DMS153 treated with DMSO at 0.1 percent for 48 hours (cell line): ENCODE measurements at regions not wholly inside any gene's neighbourhood (a gene's known extent, or its start where the extent isn't known, plus 50 kb on each side); places are given as distances from the start of the nearest gene placed in this dataset.

ENCODE experiments used
- DNase-seq: peaks from one replicate; lab custom pipeline; 2025; ENCODE audit not compliant: unreplicated experiment; lab: John Stamatoyannopoulos, UW

GRCh38 chr20:40244286-40244685 is 444.8 kb downstream of the MAFB start:
- no peak for DNase-seq

DNA sequence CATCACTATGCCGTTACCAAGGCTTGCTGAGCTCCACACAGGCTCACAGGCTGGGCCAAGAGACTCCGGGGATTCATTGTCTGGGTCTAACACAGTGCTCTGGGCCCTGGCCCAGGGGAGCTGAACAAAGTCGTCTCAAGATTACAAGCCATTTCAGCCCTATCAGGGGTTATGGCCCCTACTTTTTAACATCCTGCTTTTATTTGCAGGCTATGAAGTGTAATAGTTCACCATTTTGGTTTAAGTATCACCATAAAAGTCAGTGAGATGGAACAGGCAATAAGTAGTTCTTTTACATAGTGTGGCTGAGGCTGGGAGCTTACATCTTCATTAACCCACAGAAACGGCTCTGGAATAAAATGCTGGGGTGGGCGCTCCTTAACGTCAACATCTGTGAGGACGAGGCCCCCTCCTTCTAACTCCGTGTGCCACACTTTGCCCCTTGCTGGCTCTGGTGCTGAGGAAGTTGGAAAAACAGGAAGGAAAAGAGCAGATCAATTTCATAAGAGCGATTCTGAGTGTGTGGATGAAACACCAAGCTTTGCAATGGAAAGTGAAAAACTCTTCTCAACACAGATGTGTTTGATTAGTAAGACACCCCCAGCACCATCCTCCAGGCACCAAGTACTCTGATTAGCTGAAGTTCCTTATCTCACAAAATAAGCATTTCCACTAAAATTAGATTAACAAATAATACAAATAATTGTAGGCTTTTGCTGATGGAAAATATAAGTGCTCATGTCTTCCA is 447.3 kb downstream of the MAFB start:
- DNase-seq = no peak

DNA sequence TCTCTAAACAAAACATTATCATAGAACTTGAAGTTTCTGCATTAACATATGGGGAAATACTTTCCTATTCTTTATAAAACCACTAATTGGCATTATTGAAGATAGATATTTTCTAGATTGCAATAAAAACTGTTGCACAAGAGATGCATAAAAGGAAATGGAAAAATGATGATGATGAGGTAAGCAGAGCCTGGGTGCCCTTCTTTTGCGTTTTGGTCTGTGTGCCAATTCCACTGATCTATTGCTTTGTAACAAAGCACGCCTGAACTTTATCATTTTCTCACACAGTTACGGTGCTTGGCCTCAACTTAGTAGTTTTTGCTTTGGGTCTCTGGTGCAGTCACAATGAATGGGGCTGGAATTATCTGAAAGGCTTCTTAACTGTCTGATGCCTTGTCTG is 450.5 kb downstream of the MAFB start:
- DNase-seq = no peak

GRCh38 chr20:40234593-40234992 is 454.4 kb downstream of the MAFB start:
- no peak for DNase-seq

- DNase-seq = no peak
These were observed 455.6 kb downstream of the MAFB start for GRCh38 chr20:40233406-40233805.

DNA sequence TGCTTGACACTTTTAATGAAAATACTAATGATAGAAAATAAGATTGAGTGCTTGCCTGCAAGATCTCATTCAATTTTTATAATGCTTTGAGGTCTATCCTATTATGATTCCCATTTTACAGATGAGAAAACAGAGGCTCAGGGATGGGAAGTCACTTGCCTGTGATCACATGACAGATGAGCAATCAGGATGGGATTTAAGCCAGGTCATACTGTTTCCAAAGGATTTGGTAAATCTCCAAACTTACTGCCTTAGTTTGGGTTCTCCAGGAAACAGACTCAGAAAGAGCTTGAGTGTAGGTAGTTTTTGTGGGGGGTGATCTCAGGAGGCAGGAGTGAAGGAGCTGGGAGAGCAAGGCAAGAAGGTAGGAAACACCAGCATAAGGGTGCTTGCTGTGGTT is 456.3 kb downstream of the MAFB start:
- DNase-seq = no peak

GRCh38 chr20:40232273-40232672 is 456.8 kb downstream of the MAFB start:
- DNase-seq = no peak

DNA sequence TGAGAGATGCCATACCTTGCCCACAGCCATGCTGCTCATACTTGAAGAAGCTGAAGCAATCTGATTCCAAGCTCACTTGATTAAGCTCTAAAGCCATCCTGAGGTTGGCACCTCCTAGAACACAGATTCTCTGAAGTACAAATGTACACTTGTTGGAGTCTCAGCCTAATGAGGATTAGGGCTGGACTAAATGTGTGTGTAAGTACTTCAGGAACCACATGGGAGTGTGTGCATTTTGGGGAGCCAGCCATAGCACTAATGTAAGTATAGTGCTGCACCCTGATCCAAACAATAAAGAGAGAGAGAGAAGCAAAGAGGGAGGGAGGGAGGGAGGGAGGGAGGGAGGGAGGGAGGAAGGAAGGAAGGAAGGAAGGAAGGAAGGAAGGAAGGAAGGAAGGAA is 458.6 kb downstream of the MAFB start:
- no peak for DNase-seq

DNA sequence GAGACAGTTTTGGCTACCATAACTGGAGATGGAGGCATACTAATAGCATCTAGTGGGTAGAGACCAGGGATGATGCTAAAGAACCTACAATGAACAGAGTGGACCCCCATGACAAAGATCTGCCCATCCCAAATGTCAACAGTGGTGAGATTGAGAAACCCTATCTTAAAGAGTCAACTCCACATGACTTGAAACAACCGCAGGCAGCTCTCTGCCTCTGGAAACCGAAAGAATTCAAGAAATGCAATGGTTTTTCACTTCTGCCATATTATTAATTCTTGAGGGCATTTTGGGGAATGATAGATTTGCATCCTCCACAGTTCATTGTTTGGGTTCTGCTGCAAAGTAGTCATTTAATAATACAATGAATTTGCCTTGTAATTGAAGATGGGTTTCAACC is 463.4 kb downstream of the MAFB start:
- DNase-seq = no peak

DNA sequence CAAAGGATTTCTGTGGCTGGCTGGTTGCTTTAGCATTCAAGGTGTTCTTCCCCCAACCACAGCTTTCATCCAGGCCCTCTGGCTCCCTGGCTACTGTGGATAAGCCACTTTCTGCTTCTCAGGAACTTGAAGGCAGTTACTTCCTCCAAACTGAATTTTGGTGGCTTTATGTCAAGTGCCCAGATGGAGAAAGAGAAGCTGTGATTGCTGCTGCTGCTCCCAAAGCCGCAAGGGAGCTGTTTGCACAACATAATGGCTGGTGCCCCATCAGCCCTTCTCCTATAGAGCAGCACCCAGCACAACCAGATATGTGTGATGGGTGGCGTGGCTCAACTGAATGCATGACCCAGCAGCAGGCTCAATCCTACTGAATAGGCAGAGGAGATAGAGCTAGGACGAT is 465.2 kb downstream of the MAFB start:
- DNase-seq = no peak

DNA sequence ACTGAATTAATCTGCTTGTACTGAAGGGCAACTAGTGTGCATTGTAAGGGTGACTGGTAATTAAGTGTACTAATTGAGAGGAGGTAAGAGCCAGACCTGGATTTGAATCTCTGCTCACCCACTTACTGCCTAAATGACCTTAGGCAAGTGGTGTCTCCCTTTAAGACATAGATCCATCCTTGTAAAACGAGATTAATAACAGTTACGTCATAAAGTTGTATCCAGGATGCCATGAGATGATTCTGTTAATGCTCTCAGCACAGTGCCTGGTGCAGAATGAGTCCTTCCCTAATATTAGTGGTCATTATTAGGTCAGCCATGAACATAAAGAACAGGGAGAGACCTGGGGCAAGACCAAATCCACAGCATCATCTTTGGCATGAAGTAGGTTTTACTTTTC is 470.1 kb downstream of the MAFB start:
- no peak for DNase-seq

GRCh38 chr20:40218316-40218969 is 470.6 kb downstream of the MAFB start:
- no peak for DNase-seq

- DNase-seq = no peak
These were observed 481.4 kb downstream of the MAFB start for GRCh38 chr20:40207655-40208054.

- DNase-seq = no peak
These were observed 483.1 kb downstream of the MAFB start for GRCh38 chr20:40205971-40206370.

DNA sequence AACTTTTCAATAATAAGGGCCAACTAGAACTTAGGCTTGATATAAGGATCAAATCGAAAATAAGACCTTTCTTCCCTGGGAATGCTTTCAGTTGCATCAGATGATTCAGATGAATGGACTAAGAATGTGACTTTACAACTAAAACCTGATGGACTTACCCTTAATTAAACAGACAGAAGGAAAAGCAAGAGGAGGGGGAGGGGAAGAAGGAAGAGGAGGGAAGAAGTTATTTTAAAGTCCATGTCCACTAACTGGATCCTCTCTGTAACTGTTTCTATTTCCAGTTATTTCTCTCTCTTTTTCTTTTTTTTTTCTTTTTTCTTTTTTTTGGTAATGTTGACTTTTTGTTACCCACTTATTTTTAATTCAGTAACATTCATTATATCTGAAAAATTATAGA is 486.0 kb downstream of the MAFB start:
- DNase-seq = no peak

GRCh38 chr20:40197691-40198090 is 491.3 kb downstream of the MAFB start:
- DNase-seq = no peak

- DNase-seq = no peak
These were observed 492.1 kb downstream of the MAFB start for GRCh38 chr20:40196846-40197436.

DNA sequence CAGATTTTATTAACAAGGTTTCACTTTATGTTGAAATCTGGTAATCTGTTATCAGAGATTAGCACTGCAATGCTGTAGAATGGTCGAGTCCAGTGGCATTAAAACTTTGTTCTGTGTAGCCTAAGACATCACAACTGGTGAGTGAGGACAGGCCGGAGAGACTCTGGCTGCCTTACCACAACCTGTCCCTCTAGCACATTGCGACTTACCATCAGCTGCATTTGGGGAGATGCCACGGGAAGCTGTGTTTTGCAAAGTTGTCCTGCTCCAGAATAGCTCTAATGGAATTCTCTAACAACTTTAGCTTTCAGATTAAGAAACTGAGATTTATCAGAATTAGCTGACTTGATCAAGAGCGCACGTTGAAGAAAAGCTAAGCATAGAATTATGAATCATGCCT is 493.3 kb downstream of the MAFB start:
- no peak for DNase-seq

GRCh38 chr20:40192529-40192928 is 496.5 kb downstream of the MAFB start:
- no peak for DNase-seq

DNA sequence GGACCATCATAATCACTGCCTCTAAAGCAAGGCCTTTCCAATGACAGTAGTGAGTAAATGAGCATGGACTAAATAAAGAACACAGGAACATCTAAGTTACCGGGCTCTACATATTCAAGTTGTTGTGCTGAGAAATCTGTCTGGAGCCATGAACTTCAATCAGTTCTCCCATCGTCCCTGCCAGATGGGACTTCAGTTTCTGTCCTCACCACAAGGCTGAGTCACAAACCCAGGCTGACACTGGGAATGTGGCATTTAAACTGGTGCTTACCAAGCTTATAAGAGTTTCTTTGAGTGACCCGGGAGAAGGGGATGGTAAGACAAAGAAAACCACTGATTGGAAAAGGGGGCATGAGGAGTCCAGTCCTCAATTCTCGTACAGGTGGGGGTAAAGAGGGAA is 497.0 kb downstream of the MAFB start:
- no peak for DNase-seq

GRCh38 chr20:40191573-40191972 is 497.5 kb downstream of the MAFB start:
- no peak for DNase-seq

DNA sequence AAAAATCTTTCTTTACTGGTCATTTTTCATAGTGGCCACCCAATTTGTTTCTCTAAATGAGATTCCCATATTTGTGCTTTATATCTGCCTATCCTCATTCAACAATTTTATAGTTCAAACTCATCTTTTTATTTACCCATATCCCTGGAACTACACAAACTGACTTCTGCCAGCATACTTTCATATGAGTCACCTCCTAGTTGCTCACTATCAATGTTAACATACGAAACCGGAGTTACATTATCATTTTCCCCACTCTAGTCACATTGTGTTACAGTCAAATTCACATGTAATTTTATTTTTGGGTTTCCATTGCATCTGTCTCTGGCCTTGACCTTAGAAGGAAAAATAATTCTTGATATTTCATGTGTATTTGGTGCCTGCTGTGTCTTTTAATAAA is 499.4 kb downstream of the MAFB start:
- no peak for DNase-seq

- DNase-seq = no peak
These were observed 500.7 kb downstream of the MAFB start for GRCh38 chr20:40188319-40188718.
